SK-N-MC (cell line): ENCODE measurements at regions not wholly inside any gene's neighbourhood (a gene's known extent, or its start where the extent isn't known, plus 50 kb on each side); places are given as distances from the start of the nearest gene placed in this dataset.
"Not testable (repeated sequence)": the region's sequence is repeated elsewhere in the genome, so short reads cannot be mapped to it uniquely, and the experiment has no call there.

Source experiments
- DNase-seq: peaks from one replicate; pipeline ENCODE4 v3.0.0-alpha.2; 2011; ENCODE audit warnings: low read depth, low spot score
- H3K27ac ChIP-seq: fragments of 200-600 bp; sonication (generic); 2 replicates; pipeline ENCODE4 v1.5.1; 2016; ENCODE audit warnings: mixed run types
- H3K36me3 ChIP-seq: fragments of 200-600 bp; sonication (generic); 2 replicates; pipeline ENCODE4 v1.6.1; 2017; ENCODE audit warnings: antibody characterized with exemption, low read length, mixed read lengths; ENCODE audit not compliant: insufficient read depth
- H3K4me3 ChIP-seq: fragments of 200-600 bp; sonication (generic); 2 replicates; pipeline ENCODE4 v1.5.1; 2016
- H3K9ac ChIP-seq: fragments of 200-600 bp; sonication (generic); 2 replicates; pipeline ENCODE4 v1.8.0; 2017; ENCODE audit warnings: mixed run types, mixed read lengths; ENCODE audit not compliant: insufficient read length
- H3K9me3 ChIP-seq: fragments of 200-600 bp; sonication (generic); 2 replicates; pipeline ENCODE4 v1.6.1; 2017; ENCODE audit warnings: low read depth, mild to moderate bottlenecking, antibody characterized with exemption, low read length, moderate library complexity, mixed read lengths
- EZH2 ChIP-seq: fragments of 200-600 bp; sonication (generic); IDR thresholded peaks from one replicate; pipeline ENCODE4 v1.6.1; 2017; ENCODE audit warnings: antibody characterized with exemption
- FOXP2 ChIP-seq: optimal IDR thresholded peaks from 2 replicates; pipeline ENCODE3; 2011; ENCODE audit warnings: mild to moderate bottlenecking, moderate library complexity; ENCODE audit not compliant: insufficient read depth; ENCODE audit errors: extremely low read length, control extremely low read depth
- POLR2AphosphoS5 ChIP-seq: IDR thresholded peaks from 2 replicates; pipeline ENCODE4 v1.6.1; 2012; ENCODE audit warnings: mild to moderate bottlenecking, low read depth, low read length, borderline replicate concordance

GRCh38 chr9:21624675-21625644 lies 142.8 kb upstream of the IFNE start:
- H3K9ac ChIP-seq, result no peak overlapping the region
- no peak overlapping the region for H3K27ac ChIP-seq
- no peaks in the 10 kb centered on the region for H3K9me3 ChIP-seq
- TF ChIP-seq POLR2AphosphoS5 (no peak), FOXP2 (no peak), EZH2 (no peak)
- no peak for DNase-seq
- H3K4me3 ChIP-seq, result no peak overlapping the region
- H3K36me3 ChIP-seq, result no peaks in the 10 kb centered on the region

GRCh38 chr9:21626493-21626892 lies 144.4 kb upstream of the IFNE start:
- TF ChIP-seq EZH2, result no peak
- TF ChIP-seq POLR2AphosphoS5, result no peak
- TF ChIP-seq FOXP2, result no peak

GRCh38 chr9:21628954-21629353 lies 146.8 kb upstream of the IFNE start:
- H3K9me3 ChIP-seq, H3K27ac ChIP-seq, DNase-seq, H3K36me3 ChIP-seq, H3K4me3 ChIP-seq, H3K9ac ChIP-seq: not testable (repeated sequence)

More at GRCh38 chr9:21626493-21626892, 144.4 kb upstream of the IFNE start:
- H3K9me3 ChIP-seq, result no peaks in the 10 kb centered on the region
- H3K4me3 ChIP-seq, result no peak overlapping the region
- no peak overlapping the region for H3K9ac ChIP-seq
- no peak overlapping the region for H3K27ac ChIP-seq
- H3K36me3 ChIP-seq, result no peaks in the 10 kb centered on the region
- no peak for DNase-seq

- Histone ChIP-seq H3K36me3 (no peaks in the 10 kb centered on the region), H3K27ac (no peak overlapping the region), H3K9me3 (no peaks in the 10 kb centered on the region), H3K4me3 (no peak overlapping the region), H3K9ac (no peak overlapping the region)
- no peak for DNase-seq
- no peak for TF ChIP-seq EZH2
- no peak for TF ChIP-seq POLR2AphosphoS5
- TF ChIP-seq FOXP2, result no peak
Observed at GRCh38 chr9:21634951-21635350, 152.8 kb upstream of the IFNE start.

GRCh38 chr9:21638104-21638503 lies 156.0 kb upstream of the IFNE start:
- no peaks in the 10 kb centered on the region for H3K9me3 ChIP-seq
- TF ChIP-seq FOXP2 (no peak), POLR2AphosphoS5 (no peak), EZH2 (no peak)
- no peak overlapping the region for H3K27ac ChIP-seq
- H3K9ac ChIP-seq, result no peak overlapping the region
- H3K36me3 ChIP-seq, result no peaks in the 10 kb centered on the region
- no peak for DNase-seq
- H3K4me3 ChIP-seq, result no peak overlapping the region

GRCh38 chr9:21653091-21653490 lies 149.3 kb upstream of the MTAP start:
- H3K9me3 ChIP-seq, result no peaks in the 10 kb centered on the region
- TF ChIP-seq POLR2AphosphoS5 (no peak), FOXP2 (no peak), EZH2 (no peak)
- no peaks in the 10 kb centered on the region for H3K36me3 ChIP-seq
- DNase-seq, result no peak
- H3K9ac ChIP-seq, result no peak overlapping the region
- H3K27ac ChIP-seq, result no peak overlapping the region
- H3K4me3 ChIP-seq, result no peak overlapping the region

- no peaks in the 10 kb centered on the region for H3K36me3 ChIP-seq
- TF ChIP-seq POLR2AphosphoS5 (no peak), FOXP2 (no peak), EZH2 (no peak)
- H3K9me3 ChIP-seq, result no peaks in the 10 kb centered on the region
- no peak overlapping the region for H3K27ac ChIP-seq
- no peak overlapping the region for H3K9ac ChIP-seq
- no peak for DNase-seq
- no peak overlapping the region for H3K4me3 ChIP-seq
Observed at GRCh38 chr9:21653589-21653988, 148.8 kb upstream of the MTAP start.

GRCh38 chr9:21656776-21657674 lies 145.4 kb upstream of the MTAP start:
- Histone ChIP-seq H3K4me3 (no peak overlapping the region), H3K36me3 (no peaks in the 10 kb centered on the region), H3K9ac (no peak overlapping the region), H3K9me3 (no peaks in the 10 kb centered on the region; the same call in 1 of the 2 replicates), H3K27ac (no peak overlapping the region)
- no peak for DNase-seq
- TF ChIP-seq FOXP2, result no peak
- no peak for TF ChIP-seq EZH2
- TF ChIP-seq POLR2AphosphoS5, result no peak
